ENCODE measurements at regions not wholly inside any gene's neighbourhood (a gene's known extent, or its start where the extent isn't known, plus 50 kb on each side); places are given as distances from the start of the nearest gene placed in this dataset.

DNA sequence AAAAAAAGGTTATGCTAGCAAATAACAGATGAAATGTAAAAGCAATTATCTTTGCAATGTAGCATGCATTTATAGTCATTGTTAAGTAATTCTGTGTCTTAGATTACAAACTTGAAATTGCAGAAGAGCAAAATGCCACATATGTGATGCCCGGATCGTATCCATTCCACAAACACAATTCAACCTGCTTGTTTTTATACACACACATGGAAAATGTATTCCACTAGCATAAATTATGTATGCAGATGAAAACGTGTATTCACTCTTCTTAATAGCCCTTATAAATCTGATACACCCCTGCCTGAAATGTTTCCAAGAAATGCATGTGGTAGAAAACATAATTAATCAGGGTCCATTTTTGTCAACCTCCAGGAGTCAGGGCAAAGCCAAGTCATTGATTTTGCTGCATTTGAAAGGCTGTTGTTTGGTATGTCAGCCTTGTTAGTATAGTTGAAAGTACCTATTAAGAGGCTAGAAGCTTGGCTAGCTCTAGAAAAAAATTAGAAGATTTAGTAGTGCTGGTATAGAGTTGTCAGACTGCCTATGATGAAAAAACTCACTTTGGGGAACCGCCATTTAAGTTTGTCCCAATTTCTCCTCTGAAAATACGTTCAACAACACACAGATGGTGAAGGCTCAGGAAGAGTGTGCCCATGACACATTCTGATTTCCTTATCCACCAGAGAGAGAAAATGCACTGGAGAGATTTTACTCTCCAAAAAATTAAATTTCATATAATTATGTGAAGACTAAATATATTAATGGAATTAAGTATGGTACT, 69.2 kb upstream of the TMC3 start:
- Histone ChIP-seq H4K20me1 (ENCODE audit: control insufficient read depth, insufficient read depth, insufficient read length) (no peaks in the 10 kb centered on the region), H3K27ac (ENCODE audit: insufficient read length, low read depth, low read length) (no peak overlapping the region), H2AFZ (ENCODE audit: low read length) (no peak overlapping the region), H3K4ac (ENCODE audit: low read depth, low read length) (no peak overlapping the region), H2BK5ac (ENCODE audit: insufficient read length, low read length) (no peak overlapping the region), H3K27me3 (ENCODE audit: insufficient read depth, low read length) (no peaks in the 10 kb centered on the region), H3K18ac (ENCODE audit: insufficient read length, low read depth, low read length) (no peak overlapping the region), H3K23me2 (ENCODE audit: insufficient read length, low read depth, low read length, poor library complexity, severe bottlenecking) (no peaks in the 10 kb centered on the region), H4K5ac (ENCODE audit: insufficient read length, low read depth, low read length) (no peak overlapping the region), H3K9ac (ENCODE audit: extremely low read depth, insufficient read length, low read length) (no peak overlapping the region), H3K79me1 (ENCODE audit: insufficient read depth, low read depth, low read length, poor library complexity, severe bottlenecking) (no peaks in the 10 kb centered on the region), H2BK12ac (ENCODE audit: insufficient read length, low read depth, low read length) (no peak overlapping the region), H3K4me1 (ENCODE audit: insufficient read depth, low read length) (peaks cover 4% of the 10 kb centered on the region; the same call in 1 of the 2 replicates), H3K56ac (ENCODE audit: insufficient read length, low read depth, low read length) (no peak overlapping the region), H2BK120ac (ENCODE audit: low read depth, low read length, poor library complexity, severe bottlenecking) (no peak overlapping the region), H2BK20ac (ENCODE audit: low read depth, low read length, poor library complexity, severe bottlenecking) (no peak overlapping the region), H3K14ac (ENCODE audit: insufficient read depth, low read length) (no peak overlapping the region), H3K4me2 (ENCODE audit: insufficient read depth, insufficient read length, low read length) (no peak overlapping the region), H3T11ph (ENCODE audit: low read length) (no peak overlapping the region), H2AK5ac (ENCODE audit: insufficient read length, low read length) (no peak overlapping the region), H4K8ac (replicated peaks; ENCODE audit: insufficient read length, low read depth, low read length) (no peak overlapping the region), H3K23ac (ENCODE audit: insufficient read length, low read depth, low read length) (no peak overlapping the region), H2BK15ac (ENCODE audit: low read depth, low read length) (no peak overlapping the region), H4K91ac (ENCODE audit: insufficient read length, low read depth, low read length) (no peak overlapping the region), H3K79me2 (ENCODE audit: insufficient read depth, low read length) (no peaks in the 10 kb centered on the region), H3K9me3 (ENCODE audit: control insufficient read depth, low read depth, low read length) (no peaks in the 10 kb centered on the region)
- H3K27me3 Mint-ChIP-seq (ENCODE audit: low read depth) = no peaks in the 10 kb centered on the region
- DNase-seq = no peak
- H3K4me1 Mint-ChIP-seq = peaks cover 11 to 15% of the 10 kb centered on the region in 2 experiments
- no peak overlapping the region for H3K27ac Mint-ChIP-seq
- peaks cover 10 to 14% of the 10 kb centered on the region in 2 experiments; a peak in 4 of 5 replicates for H3K9me3 Mint-ChIP-seq
- H3K4me3 Mint-ChIP-seq = no peak overlapping the region
- peaks cover 5 to 13% (median 7%) of the 10 kb centered on the region in 3 experiments; a peak in 5 of 7 replicates for H3K36me3 Mint-ChIP-seq (ENCODE audit: insufficient read depth in 1 of 3, low read depth in 3 of 3)
- no peak for TF ChIP-seq CTCF (conservative IDR thresholded peaks at IDR 0.05)
- no CpG with 5 or more reads among the region's 5 CpGs for whole genome bisulfite sequencing (ENCODE audit: extremely low coverage, insufficient read length, low lambda C conversion rate)

Measured in H9 (cell line).